Right forelimb (tissue), 1 donor: ENCODE measurements at regions not wholly inside any gene's neighbourhood (a gene's known extent, or its start where the extent isn't known, plus 50 kb on each side); places are given as distances from the start of the nearest gene placed in this dataset.
"Not testable (repeated sequence)": the region's sequence is repeated elsewhere in the genome, so short reads cannot be mapped to it uniquely, and the experiment has no call there.

Experiments used
- DNase-seq: peaks from one replicate; pipeline ENCODE4 v3.0.0-alpha.2; 2018

DNA sequence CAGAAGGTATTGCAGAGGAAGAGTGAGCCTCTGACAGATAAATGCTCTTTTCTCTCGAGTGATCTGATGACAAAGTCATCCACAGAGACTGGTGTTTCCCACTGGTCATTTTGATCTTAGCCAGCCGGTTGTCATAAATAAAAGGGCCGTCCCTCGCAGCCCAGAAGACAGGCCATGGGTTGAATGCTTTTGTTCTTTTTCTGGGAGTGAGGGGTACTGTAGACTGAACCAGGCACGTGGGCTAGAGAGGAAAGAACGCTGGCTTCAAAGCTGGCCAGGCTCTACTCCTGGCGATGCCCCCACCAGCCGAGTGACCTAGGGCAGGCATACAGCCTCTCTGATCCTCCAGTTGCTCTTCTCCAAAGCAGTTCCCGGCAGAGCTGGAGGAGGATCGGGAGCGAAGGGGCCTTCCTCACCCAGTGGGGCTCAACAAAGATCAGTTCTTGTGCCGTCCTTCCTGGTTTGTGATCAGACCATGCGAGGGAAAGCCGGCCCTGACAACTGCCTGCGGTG lies 193.5 kb downstream of the INHBB start:
- DNase-seq: no peak

DNA sequence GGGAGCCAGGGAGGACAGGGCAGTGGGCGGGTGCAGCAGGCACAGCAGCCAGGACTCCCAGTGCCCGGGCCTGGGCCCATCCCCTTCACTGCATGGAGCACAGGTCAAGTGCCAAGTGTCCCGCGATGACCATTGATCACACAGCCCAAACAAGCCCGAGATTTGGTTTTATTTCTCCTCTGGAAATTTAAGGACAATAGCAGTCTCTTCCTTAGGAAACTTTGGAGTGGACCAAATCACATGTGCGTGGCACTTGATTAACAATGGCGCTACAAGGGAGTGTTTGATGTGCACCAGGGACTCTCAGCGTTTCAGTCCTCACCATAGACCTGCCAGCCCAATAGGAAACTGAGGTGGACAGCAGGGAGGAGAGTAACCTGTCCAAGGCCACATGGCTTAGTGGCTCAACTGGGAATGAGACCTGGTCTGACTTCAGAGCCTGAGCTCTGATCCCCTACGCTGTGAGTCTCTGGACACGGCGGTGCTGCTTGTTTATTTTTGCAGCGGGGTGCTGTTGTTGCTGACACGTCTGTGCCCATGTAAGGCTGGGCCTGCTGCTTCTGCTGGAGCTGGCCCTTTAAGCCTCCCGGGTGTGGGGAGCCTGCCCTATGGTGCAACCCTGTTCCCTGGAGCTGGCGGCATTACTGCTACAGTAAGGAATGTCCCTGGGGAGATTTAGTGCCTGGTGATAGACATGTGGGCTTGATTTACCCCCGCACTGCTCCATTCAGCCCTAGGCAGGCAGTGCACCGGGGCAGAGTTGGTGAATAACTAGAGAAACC lies 194.2 kb downstream of the INHBB start:
- no peak for DNase-seq

DNA sequence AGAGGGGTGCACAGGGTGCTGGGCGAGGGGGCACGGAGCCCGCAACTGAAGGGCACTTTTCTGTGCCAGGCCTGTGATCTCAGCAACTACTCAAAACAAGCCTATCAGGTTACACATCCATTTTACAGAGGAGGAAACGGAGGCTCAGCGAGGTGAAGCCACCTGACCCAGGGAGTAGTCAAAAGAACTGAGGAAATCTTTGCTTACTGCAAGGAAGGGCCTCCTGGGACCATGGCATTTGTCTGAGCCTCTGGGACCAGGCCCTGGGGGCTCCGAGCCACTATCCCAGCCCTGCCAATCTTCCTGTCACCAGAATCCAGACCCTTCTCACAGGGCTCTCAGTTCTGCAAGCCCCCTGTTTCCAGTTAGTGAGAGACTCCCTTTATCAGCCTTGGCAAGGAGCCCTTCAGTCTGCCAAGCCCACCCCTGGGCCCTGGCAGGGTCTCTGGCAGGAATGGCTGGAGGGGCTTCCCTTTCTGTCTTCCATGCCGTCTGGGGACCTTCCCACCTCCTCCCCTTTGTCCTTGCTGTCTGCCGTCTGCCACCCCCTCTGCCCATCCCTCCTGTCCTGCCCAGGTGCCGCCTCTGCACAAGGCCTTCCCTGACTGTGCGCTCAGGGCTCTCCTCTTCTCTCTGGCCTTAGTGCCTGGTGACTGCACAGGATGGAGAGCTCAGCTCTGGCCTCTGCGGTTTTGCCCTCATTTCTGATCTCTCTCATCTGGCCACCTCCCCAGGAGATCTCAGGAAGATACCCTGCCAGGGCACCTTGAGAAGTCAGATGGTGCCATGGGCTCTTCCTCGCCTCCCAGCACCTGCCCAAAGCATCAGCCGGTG lies 194.7 kb upstream of the GLI2 start:
- DNase-seq: no peak

DNA sequence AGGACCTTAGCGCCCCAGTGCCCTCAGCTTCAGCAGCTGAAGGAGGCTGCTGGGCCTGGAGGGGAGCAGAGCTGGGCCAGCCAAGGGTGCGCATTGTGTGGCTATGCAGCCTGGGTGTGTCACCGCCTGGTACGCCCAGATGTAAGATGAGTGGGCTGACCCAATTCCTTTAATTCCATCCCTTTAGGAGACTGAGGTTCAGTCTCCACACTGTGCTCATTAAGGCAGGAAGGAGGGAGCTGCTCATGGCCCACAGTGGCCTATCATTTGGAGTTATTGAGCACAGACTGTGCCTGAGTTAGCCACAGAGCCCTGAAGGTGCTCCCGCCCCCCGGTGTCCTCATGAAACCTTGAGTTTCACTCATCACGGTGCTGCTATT lies 194.1 kb upstream of the GLI2 start:
- no peak for DNase-seq

DNA sequence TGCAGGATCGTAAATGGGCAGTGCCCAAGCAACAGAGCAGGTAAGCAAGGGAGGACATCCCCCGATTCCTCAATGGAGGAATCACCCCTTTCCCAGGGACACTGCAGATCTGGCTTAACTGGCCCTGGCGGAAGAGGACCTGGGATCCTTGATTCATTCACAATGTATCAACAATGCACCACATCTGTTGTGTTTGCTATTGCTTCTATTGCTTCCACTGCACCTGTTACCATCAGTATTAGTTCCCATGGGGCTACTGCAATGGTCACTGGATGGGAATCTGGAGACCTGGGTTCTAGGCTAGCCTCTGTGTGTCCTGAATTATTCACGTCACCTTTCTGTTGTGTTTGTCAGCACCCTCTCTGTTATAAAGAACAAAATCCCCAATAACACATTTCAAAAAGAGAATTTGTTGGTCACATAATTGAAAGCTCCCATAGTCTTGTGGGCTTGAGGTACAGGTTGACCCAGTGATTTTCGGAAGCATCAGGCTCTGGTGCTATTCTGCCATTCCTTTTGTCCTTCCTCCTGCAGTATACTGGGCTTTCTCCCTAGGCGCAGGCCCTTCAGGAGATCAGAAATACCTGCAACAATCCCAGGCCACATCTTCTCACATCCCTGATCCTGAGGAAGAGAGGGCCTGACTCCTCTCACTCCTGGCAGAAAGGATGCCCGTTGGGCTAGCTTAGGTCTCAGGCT lies 193.5 kb upstream of the GLI2 start:
- DNase-seq: no peak

DNA sequence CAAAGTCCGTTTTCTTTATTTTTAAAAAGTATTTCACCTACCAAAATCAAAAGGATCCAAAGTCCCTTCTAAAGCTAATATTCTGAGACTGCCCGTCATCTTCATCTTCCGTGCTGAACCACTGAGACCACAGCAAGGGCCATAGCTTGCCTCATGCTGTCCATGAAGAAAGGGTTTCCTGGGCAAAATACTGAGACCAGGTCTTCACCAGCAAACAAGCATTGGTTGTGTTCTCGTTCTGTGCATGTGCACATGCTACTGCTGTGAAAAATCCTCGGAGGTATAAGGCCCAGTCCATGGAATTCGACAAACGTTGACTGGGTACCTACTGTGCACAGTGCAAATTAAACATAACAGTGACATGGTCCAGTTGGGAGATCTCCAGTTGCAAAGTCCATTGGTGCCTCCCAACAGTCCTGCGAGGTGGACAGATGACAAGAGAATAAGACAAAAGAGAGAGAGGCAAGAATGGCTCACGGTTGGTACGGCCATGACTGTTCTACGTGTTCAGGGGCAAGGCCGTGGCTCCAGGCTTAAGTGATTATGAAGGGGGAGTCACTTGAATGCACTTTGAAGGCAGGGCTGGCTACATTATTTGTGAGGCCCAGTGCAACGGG lies 192.6 kb upstream of the GLI2 start:
- DNase-seq: no peak

DNA sequence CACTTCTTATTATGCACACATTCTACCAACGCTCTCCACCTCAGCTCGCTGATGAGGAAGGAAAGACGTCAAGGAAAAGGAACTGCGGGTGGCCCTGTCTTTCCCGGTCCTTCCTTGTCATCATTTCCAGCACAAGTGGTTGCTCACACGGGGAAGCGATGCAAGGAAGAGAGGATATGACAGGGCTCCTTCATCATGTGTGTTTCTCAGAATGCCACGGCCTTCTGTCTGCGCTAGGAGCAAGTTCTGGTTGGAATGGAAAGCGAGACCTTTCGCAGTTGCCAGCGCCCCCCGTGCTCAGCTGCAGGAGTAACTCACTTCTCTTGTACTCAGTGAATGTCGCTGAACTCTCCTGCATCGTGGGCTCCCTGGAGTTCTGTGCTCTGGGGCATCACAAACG lies 191.8 kb upstream of the GLI2 start:
- no peak for DNase-seq

DNA sequence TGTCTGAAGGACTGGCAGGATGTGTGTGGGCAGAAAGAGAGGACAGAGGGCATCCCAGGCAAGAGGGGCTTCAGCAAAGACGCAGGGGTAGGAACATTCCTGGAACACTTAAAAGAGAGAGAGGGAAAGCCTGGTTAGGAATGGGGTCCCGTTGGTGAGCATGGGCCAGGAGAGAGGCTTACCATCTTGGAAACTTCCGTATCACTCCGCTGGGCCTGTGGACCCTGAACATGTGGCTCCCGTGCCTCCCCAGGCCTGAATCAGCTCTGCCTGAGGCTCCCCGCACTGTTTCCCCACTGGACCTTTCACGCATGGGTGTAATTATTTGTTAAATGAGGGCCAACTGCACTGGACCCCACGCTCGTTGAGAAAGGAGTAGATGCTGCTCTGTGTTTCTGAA lies 191.1 kb upstream of the GLI2 start:
- DNase-seq: no peak

DNA sequence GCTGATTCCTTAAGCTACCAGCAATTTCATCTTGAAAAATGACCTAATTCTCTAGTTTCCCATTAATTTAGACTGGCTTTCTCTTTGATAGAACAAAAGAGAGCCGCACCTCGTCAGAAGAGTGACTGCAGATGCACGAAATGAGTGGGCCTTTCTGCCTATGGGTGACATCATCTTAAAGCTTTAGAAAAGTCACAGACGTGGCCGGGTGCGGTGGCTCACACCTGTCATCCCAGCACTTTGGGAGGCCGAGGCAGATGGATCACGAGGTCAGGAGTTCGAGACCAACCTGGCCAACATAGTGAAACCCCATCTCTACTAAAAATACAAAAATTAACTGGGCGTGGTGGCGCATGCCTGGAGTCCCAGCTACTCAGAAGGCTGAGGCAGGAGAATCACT lies 190.7 kb upstream of the GLI2 start:
- DNase-seq: not testable (repeated sequence)

DNA sequence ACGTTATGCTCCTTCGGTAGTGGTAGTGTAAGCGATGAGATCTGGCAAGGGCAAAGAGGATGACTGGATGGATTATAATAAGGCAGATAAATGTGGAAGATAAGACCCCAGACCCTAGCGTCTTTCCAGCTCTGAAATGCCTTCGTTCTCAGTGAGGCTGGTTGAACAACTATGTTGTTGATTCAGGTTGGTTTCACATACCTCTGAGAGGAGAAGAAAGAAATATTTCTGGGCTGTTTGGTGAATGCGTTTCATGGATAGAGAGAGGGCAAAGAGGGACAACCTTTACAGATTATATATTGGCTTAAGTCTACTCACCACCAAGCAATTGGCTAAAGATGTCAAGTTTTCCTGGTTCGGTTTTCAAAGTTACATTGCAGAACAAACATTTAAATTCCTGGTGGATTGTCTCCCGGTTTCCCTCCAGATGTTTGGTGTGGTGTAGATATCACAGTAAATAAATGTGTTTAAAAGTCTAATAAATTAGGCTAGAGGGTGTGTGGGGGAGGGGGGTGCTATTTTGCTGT lies 190.1 kb upstream of the GLI2 start:
- DNase-seq: no peak

DNA sequence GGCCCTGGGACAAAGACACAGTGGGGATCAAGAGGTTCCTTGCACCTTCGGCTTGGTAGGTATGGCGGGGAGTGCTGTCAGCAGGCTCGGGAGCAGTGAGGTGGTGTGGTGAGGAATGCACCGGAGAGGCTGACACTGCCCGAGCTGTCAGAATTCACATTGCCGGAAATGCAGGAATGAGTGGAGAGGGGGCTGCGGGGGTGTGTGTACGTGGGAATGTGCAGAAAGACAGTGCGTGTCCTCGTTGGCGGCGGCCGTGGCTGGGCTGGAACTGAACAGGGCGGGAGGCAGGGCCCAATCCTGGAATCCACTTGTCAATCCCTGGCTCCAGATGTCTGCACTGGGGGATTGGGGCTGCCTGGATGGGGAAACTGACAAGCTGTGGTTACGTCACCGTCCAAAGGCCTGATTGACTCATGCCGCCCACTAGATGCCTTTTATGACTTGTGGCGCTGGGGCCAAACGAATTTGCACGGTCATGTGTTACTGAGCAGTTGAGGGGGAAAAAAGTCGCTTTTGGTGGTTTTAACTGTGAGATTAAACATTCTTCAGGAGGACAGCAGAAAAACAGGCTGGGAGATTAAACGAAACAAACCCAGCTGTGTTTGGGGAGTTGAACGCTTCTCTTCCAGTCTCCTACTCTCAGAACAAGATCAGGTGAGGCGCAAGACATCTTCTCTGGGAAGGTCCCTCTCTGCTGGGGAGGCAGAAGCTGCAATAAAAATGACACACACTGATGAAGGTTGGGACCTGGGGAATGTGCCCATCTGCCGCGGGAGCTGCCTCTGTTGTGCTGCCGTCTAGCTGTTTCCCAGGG lies 189.4 kb upstream of the GLI2 start:
- DNase-seq: peak; percentile 78

DNA sequence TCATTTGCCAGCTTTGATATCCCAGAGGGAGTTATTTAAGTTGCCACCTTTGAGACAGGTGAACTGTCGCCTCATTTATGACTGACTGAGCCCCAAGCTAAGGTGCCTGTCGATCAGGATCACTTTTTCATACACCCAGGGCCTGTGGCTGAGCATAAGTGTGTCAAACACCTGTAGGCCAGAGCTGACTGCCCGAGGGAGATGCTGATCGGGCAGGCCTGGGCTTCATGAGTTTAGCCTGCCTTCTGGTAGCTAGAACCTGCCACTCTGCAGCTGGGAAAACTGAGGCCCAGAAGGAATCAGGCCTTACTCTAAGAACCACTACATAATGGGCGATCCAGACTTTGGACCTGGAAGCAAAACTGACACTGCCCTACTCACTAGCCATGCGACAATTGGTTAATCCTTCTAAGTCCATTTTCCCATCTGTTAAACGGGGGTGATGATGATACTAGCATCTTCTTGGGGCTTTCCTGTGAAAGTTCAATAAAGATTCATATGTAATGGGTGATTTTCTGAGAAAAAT lies 188.7 kb upstream of the GLI2 start:
- no peak for DNase-seq

DNA sequence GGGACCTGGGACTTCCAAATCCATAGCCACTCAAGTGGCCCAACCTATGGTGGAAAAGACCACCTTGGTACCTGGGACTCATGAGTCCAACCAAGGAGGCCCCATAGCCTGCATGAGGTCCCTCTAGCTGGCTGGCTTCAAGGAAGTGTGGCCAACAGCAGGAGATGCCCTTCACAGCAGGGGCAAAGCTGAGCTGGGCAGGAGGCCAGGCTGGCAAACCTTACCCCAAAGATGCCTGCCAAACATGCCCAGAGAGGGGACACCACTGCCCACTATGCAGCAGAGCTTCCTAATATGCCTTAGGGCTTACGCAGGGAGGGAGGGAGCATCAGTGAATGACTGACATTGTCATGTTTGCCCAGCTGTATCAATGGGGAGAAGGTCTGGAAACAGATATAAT lies 188.0 kb upstream of the GLI2 start:
- no peak for DNase-seq

DNA sequence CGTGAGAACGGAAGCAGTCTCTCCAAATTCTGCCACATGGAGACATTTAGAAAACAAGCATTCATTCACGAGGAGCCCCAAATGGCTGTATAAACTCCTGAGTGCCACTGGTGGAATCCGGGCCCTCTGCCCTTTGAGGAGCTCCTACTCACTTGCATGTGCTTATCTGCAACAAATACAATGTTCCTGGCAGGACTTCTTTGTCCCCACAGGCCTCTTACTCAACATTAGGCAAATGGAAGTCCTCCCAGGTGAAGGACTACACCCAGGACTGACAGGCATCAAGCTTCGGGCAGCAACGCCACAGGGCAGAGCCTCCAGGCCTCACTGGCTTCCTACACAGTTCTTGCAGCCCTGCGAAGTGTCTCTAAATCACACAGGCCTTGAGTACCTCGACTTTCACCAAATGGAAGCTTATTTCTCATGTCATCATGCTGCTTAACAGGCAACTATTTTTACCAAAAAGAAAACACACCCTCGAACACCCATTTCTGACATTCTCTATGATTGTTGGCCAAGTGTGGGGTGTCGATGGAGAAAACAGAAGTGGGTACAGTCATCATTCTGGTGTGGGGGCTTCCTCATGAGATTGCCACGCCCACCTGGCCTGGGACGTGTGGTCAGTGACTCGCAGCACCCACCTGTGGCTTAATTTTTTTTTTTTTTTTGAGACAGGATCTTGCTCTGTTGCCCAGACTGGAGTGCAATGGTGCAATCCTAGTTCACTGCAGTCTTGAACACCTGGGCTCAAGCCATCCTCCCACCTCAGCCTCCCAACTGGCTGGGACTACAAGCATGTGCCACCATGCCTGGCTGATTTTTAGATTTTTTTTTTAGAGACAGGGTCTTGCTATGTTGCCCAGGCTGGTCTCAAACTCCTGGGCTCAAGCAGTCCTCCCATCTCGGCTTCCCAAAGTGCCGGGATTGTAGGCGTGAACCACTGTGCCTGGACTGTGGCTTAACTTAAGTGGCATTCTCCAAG lies 186.8 kb upstream of the GLI2 start:
- no peak for DNase-seq

DNA sequence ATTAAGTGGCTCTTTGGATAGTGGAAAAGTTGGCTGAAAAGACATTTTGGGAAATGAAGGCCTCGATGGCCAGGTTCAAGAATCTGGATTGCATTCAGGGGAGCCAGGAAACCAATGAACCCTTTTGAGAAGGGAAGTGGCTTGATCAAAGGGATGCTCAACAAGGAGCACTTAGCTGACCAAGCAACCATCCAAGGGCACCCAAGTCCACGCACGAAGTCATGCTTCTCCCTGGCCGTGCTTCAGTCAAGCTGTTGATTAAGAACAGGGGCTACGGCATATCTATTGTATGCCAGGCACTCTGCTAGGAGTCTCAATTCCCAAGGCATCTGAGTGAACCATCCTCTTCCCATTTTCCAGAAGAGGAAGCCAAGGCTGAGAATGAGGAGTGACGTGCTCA lies 185.8 kb upstream of the GLI2 start:
- no peak for DNase-seq

DNA sequence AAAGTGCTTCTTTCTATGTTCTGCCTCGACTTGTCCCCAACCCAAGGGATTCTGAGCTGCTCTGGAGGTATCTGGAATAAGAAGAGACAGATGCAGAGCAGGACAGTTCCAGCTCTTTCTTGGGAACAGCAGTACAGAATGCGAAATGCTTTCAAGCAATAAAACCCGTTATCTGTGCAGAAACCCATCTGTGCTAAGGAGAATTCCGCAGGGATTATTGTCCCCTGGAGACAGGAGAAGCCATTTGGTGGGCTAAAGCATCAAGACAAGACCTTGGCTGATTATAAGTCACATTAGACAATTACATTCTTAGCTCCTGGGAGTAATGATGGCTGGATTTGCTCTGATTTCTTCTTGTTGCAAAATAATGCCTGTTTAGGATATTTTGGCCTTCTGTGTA lies 185.4 kb upstream of the GLI2 start:
- no peak for DNase-seq

DNA sequence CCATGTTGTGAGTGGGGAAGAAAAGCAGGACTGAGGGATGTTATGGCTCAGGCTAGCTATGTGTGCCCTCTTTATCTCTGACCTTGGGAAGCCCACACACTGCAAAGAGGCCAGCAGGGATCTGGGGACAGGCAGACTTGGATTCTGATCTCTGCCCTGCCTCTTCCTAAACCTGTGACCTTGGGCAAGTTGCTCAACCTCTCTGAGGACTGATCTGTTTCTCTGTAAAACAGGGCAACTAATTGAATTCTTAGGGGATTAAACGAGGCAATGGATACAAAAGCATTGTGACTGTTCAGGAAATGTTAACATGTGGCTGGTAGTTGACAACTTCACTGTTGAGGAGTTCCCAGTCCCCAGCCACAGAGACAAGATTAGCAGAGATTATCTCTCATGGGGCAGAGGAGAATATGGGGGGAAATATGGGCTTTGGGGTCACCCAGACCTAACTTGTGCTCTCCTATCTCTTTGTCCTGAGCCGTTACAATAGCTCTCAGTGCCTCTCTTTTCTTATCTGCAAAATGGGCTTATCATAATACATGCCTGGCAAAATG lies 184.7 kb upstream of the GLI2 start:
- DNase-seq: no peak

DNA sequence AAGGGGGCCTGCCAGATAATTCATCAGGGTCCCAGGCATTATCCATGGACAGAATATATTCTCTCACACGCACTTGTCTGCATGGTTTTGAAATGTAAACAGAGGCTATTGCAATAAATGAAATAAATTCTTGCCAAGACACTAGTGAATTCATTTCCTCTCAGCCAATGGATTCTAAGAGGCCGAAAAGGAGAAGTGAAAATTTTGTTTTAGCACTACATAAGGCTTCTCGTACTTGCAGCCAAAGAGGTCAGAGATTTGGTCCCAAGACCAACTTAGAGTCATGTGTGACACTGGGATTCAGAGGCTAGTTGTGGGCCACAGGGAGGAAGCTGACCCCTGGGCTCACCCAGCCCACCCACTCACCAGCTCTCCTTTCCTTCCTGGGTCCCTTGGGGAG lies 184.1 kb upstream of the GLI2 start:
- no peak for DNase-seq

DNA sequence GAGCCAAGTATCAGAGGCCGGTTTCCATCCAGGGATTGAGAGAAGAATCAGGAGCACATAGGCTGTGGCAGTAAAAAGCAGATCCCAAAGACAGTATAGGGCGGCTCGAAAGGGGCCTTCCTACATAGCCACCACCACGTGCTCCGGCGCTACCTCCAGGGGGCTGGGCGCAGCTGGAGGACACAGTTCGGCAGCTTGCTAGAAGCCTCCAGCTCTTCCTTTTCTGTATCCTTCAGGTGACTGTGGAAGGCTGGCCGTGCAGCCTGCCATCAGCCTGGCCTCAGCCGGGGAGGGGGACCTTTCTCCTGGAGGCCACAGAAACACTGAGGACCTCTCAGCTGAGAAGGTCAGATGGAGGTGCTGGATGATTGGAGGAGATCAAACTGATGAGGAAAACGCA lies 183.6 kb upstream of the GLI2 start:
- no peak for DNase-seq
